GM12874 (cell line): ENCODE measurements at regions not wholly inside any gene's neighbourhood (a gene's known extent, or its start where the extent isn't known, plus 50 kb on each side); places are given as distances from the start of the nearest gene placed in this dataset.

ENCODE experiments used
- TF ChIP-seq, protein P1 (sequence below): IDR thresholded peaks from 2 replicates; pipeline ENCODE4 v1.5.1; 2011; ENCODE audit warnings: low read depth, mild to moderate bottlenecking, control low read depth, low read length, moderate library complexity; ENCODE audit not compliant: insufficient read depth

DNA sequence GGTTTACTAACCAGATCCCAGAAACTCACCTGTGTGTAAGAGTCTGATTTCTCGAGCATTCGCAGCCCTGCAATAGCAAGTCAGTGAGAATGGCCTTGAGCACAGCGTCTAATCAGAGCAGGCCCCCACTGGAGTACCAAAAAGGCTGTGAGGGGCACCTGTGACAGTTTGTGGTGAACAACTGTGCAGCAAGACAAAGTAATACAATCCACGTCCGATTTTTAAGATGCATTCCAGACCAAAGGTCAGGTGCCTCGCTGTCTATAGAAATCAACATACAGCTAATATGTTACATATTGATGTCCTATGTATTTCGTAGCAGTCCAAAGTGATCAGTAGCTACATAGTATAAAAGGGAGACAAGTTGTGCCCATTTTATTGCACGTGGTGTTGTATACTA lies 55.7 kb upstream of the BOD1 start:
- TF ChIP-seq, protein P1, sequence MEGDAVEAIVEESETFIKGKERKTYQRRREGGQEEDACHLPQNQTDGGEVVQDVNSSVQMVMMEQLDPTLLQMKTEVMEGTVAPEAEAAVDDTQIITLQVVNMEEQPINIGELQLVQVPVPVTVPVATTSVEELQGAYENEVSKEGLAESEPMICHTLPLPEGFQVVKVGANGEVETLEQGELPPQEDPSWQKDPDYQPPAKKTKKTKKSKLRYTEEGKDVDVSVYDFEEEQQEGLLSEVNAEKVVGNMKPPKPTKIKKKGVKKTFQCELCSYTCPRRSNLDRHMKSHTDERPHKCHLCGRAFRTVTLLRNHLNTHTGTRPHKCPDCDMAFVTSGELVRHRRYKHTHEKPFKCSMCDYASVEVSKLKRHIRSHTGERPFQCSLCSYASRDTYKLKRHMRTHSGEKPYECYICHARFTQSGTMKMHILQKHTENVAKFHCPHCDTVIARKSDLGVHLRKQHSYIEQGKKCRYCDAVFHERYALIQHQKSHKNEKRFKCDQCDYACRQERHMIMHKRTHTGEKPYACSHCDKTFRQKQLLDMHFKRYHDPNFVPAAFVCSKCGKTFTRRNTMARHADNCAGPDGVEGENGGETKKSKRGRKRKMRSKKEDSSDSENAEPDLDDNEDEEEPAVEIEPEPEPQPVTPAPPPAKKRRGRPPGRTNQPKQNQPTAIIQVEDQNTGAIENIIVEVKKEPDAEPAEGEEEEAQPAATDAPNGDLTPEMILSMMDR: no peak

DNA sequence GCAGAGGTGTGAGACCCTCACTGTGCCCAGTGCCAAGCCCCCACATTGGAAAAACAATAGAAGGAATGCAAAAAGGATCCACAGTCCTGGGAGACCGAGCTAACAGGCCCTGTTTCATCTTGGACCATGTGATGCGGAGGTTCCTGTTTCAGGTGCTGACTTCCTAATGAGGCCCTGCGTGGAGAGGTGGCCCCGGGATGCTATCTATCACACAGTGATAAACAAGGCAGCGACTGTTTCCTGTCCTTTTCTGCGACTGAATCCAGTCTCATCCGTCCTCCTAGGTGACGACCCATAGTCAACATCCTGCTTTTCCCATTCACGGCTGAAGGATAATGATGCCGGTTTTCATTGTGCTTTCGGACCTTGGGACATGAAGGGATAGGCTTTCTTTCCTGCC lies 56.4 kb upstream of the BOD1 start:
- TF ChIP-seq, protein P1: no peak

DNA sequence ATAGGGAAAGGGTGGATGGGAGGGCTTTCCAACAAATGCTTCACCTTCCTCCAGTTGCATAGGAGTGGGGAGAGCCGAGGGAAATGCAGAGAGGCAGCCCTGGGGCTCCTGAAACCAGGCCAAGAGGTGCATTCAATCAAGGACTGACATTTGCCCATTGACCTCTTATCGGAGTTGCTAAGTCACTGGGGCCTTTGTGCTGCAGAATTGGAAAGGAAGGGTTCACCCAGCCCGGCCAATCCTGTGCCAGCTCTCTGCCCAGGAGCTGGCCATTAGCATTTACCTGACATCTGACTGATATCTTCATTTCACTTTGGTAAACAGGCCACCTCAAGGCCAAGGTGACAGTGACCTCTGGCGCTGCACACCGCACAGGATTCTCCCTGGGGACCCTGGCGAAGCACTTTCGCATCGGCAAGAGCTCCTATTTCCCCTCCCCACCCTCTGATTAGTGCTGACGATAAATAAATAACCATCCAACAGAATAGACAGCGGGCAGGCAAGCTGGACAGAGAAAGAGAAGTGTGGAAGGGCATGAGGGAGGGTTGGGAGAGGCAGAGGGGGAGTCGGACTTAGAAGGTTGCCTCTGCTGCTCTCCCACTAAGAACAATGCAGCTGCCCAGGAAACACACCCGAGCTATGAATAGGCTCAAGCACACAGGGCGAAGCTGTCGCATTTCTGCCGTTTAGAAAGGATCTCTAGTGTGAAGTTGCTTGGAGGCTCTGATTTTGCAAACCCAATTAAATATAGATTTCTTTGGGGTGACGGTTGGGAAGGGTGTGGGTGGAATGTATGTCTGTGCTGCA lies 57.0 kb upstream of the BOD1 start:
- TF ChIP-seq, protein P1: no peak

DNA sequence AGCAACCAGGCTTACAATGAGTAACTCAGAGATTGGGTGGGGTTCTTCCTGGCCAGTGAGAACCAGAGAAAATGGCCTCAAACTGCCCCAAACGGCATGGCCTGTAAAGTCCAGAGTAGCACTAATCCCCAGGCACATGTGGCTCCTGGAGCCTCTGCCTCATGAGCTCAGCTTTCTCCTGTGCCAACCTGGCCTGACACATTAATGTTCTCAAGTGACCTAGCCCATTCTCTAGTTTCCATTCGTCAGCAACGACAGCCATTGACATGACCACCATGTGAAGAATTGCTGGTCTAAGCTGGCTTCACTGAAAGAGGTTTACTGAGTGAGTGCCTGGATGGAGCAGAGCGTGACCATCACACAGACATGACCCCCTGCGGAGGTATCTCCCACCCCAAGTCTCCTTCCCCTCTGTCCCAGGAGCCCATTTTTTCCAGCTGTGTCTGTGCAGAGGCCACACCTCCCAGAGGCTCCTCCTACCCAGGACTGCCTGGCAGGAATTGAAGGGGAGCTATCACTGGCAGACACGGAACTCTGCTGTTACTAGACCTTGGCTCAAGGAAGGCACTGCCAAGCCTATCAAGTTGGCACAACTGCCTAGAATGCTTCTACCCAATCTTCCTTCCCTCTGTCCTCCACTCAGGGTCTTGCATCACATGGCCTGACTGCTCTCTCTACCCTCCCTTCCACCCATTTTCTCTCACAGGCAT lies 59.0 kb upstream of the BOD1 start:
- TF ChIP-seq, protein P1: no peak

DNA sequence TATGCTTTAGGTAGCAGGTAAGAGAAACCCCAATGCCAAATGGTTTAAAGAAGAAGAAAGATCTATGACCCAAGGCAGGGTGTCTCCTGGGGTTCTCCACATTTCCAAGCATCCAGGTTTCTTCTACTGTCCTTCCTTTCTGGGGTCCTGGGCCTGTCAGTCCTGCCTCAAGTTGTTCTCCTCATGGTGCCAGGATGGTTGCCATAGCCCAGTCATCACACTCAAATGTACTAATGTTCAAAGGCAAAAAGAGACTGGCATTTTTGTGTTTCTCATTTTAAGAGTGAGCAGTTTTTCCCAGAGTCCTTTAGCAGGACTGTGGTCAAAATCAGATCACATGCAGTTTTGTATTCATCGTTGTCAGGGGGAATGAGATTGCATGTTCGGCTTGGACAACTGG lies 59.9 kb upstream of the BOD1 start:
- TF ChIP-seq, protein P1: no peak

DNA sequence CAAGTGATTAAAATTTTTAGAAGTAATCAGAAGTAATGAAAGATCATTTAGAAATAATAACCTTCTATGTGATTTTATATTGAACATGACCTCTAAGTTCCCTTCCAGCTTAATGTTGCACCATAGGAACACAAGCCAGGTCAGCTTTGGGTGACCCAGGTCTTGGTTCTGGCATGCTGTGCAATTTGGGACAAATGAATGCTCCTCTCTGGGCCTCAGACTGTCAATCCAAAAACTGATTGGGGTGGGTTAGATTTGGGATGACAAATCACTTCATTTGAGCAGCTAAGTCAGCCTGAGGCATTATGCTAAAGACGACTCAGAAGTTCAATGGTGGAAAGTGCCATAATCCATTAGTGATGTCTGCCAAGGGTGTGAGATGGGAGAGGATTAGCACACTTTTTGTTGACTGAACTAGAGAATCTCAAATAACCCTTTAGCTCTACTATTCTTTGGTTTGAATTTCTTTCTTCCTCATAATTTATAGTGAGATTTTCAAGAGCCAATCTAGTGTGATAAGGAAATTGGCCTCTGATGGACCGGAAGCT lies 60.7 kb upstream of the BOD1 start:
- TF ChIP-seq, protein P1: no peak

DNA sequence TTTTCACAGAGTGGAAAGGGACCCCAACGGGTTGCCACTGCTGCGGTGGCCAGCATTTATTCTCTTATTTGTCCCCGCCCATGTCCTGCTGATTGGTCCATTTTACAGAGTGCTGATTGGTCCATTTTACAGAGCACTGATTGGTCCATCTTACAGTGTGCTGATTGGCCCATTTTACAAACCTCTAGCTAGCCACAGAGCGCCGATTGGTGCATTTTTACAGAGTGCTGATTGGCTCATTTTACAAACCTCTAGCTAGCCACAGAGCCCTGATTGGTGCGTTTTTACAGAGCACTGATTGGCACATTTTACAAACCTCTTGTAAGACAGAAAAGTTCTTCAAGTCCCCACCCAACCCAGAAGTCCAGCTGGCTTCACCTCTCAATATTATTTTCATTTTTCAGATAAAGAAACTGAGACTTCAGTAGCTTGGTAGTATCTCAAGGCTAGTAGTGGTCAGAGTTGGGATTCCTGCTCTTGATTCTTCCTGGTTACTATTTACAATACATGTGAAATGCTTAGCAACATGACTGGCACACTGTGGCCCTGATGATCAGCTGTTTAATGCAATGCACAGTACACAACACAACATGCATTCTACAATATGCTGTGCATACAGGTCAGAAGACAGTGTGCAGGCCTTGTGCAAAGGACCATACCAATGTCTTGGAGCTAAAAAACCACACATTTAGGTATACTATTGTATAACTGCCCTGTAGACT lies 63.6 kb upstream of the BOD1 start:
- TF ChIP-seq, protein P1: no peak
